HEK293 (cell line): ENCODE measurements at regions not wholly inside any gene's neighbourhood (a gene's known extent, or its start where the extent isn't known, plus 50 kb on each side); places are given as distances from the start of the nearest gene placed in this dataset.

Experiments
- ATF2 ChIP-seq: fragments of 450-650 bp; formaldehyde crosslinking; IDR thresholded peaks from 2 replicates; pipeline ENCODE4 v1.5.1; 2016; ENCODE audit warnings: missing biosample characterization, missing genetic modification characterization, low read depth
- CTCF ChIP-seq: fragments of 450-650 bp; formaldehyde crosslinking; IDR thresholded peaks from 2 replicates; pipeline ENCODE4 v1.5.1; 2016; ENCODE audit warnings: missing biosample characterization, missing genetic modification characterization
- REST ChIP-seq: fragments of 450-650 bp; formaldehyde crosslinking; IDR thresholded peaks from 2 replicates; pipeline ENCODE4 v1.5.1; 2016; ENCODE audit warnings: missing biosample characterization, missing genetic modification characterization
- ZNF248 ChIP-seq: fragments of 450-650 bp; formaldehyde crosslinking; IDR thresholded peaks from 2 replicates; pipeline ENCODE4 v1.5.1; 2017; ENCODE audit warnings: missing biosample characterization, missing genetic modification characterization

- TF ChIP-seq CTCF (tag by site-specific recombination): no peak
- no peak for TF ChIP-seq ZNF248
- TF ChIP-seq ATF2 (tag by site-specific recombination): no peak
- TF ChIP-seq REST: no peak
Measured at GRCh38 chr10:55398497-55398882, 597.5 kb upstream of the PCDH15 start.
